ENCODE measurements at regions not wholly inside any gene's neighbourhood (a gene's known extent, or its start where the extent isn't known, plus 50 kb on each side); places are given as distances from the start of the nearest gene placed in this dataset.

DNA sequence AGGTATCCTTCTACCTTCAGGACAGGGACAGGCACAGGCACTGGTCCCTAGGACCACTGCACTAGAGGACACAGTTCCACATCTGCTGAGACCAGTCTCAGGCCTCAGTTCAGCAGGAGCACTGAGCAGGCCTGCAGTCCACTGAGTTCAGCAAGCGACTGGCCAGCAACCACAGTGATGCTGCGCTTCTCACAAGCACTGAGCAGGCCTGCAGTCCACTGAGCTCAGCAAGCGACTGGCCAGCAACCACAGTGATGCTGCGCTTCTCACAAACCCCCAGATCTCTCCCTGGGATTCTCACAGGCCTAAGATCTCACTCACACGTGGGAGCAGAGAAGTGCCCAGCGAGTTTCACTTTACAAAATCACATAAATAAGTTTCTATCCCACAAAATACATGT is 140.6 kb downstream of the IRS2 start:
- H3K4me1 ChIP-seq: no peaks in the 10 kb centered on the region
- no peak for DNase-seq (ENCODE audit: extremely low spot score in 2 of 2)
- intact Hi-C loops (cut with DNase I): no loop called here
- no peak overlapping the region for H3K27ac ChIP-seq
- no peaks in the 10 kb centered on the region for H3K36me3 ChIP-seq
- TF ChIP-seq POLR2AphosphoS5 (IDR thresholded peaks at IDR 0.05; ENCODE audit: insufficient read depth in 1 of 2, low read depth in 1 of 2): no peak
- TF ChIP-seq CTCF (IDR thresholded peaks at IDR 0.05): no peak
- TF ChIP-seq POLR2A (IDR thresholded peaks at IDR 0.05): no peak
- H3K27me3 ChIP-seq: no peaks in the 10 kb centered on the region
- H3K4me3 ChIP-seq: no peak overlapping the region
- H3K9me3 ChIP-seq: peaks cover 6% of the 10 kb centered on the region

DNA sequence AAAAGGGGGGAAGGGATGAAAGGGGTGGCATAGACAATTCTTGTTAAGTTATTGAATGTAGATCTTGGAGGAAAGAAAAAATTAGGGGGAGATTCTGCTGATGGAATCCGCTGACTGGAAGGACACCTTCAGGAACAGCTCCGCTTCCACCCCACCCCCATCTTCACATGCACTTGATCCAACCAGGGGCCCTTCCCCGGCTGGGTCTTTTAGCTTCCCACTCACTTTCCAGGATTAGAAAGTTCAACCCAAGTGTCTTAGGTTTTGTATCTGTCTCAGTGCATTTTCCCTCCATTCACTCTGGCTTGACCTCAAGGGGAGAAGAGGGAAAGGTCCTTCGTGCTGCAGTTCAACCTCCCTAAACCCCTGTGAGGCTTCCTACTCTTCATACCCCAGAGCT is 141.4 kb downstream of the IRS2 start:
- Histone ChIP-seq H3K4me1 (no peaks in the 10 kb centered on the region), H3K36me3 (no peaks in the 10 kb centered on the region), H3K4me3 (no peak overlapping the region), H3K9me3 (peaks cover 11% of the 10 kb centered on the region), H3K27ac (no peak overlapping the region), H3K27me3 (no peaks in the 10 kb centered on the region)
- no peak for TF ChIP-seq POLR2AphosphoS5 (IDR thresholded peaks at IDR 0.05; ENCODE audit: insufficient read depth in 1 of 2, low read depth in 1 of 2)
- no peak for TF ChIP-seq POLR2A (IDR thresholded peaks at IDR 0.05)
- TF ChIP-seq CTCF (IDR thresholded peaks at IDR 0.05): no peak
- intact Hi-C loops (cut with DNase I): no loop called here
- DNase-seq (ENCODE audit: extremely low spot score in 2 of 2): no peak

GRCh38 chr13:109644069-109644750 is 142.2 kb downstream of the IRS2 start:
- Histone ChIP-seq H3K9me3 (peaks cover 11% of the 10 kb centered on the region), H3K36me3 (no peaks in the 10 kb centered on the region), H3K4me3 (no peak overlapping the region), H3K27me3 (no peaks in the 10 kb centered on the region), H3K4me1 (no peaks in the 10 kb centered on the region), H3K27ac (no peak overlapping the region)
- no peak for TF ChIP-seq POLR2AphosphoS5 (IDR thresholded peaks at IDR 0.05; ENCODE audit: insufficient read depth in 1 of 2, low read depth in 1 of 2)
- no peak for TF ChIP-seq POLR2A (IDR thresholded peaks at IDR 0.05)
- no peak for TF ChIP-seq CTCF (IDR thresholded peaks at IDR 0.05)
- DNase-seq (ENCODE audit: extremely low spot score in 2 of 2): no peak
- intact Hi-C loops (cut with DNase I): no loop called here

GRCh38 chr13:109642358-109642757 is 144.0 kb downstream of the IRS2 start:
- Histone ChIP-seq H3K9me3 (peaks cover 11% of the 10 kb centered on the region), H3K27ac (no peak overlapping the region), H3K27me3 (no peaks in the 10 kb centered on the region), H3K4me3 (no peak overlapping the region), H3K36me3 (no peaks in the 10 kb centered on the region), H3K4me1 (no peaks in the 10 kb centered on the region)
- intact Hi-C loops (cut with DNase I): no loop called here
- TF ChIP-seq CTCF (IDR thresholded peaks at IDR 0.05) (no peak), POLR2AphosphoS5 (IDR thresholded peaks at IDR 0.05; ENCODE audit: insufficient read depth in 1 of 2, low read depth in 1 of 2) (no peak), POLR2A (IDR thresholded peaks at IDR 0.05) (no peak)
- DNase-seq (ENCODE audit: extremely low spot score in 2 of 2): no peak

- H3K27me3 ChIP-seq: no peaks in the 10 kb centered on the region
- TF ChIP-seq CTCF (IDR thresholded peaks at IDR 0.05) (no peak), POLR2A (IDR thresholded peaks at IDR 0.05) (no peak), POLR2AphosphoS5 (IDR thresholded peaks at IDR 0.05; ENCODE audit: insufficient read depth in 1 of 2, low read depth in 1 of 2) (no peak)
- no peaks in the 10 kb centered on the region for H3K36me3 ChIP-seq
- peaks cover 11% of the 10 kb centered on the region for H3K9me3 ChIP-seq
- intact Hi-C loops (cut with DNase I): no loop called here
- no peaks in the 10 kb centered on the region for H3K4me1 ChIP-seq
- H3K27ac ChIP-seq: no peak overlapping the region
- DNase-seq (ENCODE audit: extremely low spot score in 2 of 2): no peak
- no peak overlapping the region for H3K4me3 ChIP-seq
Measured at GRCh38 chr13:109636736-109637135, 149.6 kb downstream of the IRS2 start.

All from vagina (tissue), 2 donors.